Muscle of arm (tissue), 1 donor: ENCODE measurements at regions not wholly inside any gene's neighbourhood (a gene's known extent, or its start where the extent isn't known, plus 50 kb on each side); places are given as distances from the start of the nearest gene placed in this dataset.
"Not testable (repeated sequence)": the region's sequence is repeated elsewhere in the genome, so short reads cannot be mapped to it uniquely, and the experiment has no call there.

ENCODE experiments used
- DNase-seq: peaks from one replicate; pipeline ENCODE4 v3.0.0-alpha.2; 2013

GRCh38 chr13:99738626-99739025, 232.9 kb downstream of the ZIC5 start:
- no peak for DNase-seq

DNA sequence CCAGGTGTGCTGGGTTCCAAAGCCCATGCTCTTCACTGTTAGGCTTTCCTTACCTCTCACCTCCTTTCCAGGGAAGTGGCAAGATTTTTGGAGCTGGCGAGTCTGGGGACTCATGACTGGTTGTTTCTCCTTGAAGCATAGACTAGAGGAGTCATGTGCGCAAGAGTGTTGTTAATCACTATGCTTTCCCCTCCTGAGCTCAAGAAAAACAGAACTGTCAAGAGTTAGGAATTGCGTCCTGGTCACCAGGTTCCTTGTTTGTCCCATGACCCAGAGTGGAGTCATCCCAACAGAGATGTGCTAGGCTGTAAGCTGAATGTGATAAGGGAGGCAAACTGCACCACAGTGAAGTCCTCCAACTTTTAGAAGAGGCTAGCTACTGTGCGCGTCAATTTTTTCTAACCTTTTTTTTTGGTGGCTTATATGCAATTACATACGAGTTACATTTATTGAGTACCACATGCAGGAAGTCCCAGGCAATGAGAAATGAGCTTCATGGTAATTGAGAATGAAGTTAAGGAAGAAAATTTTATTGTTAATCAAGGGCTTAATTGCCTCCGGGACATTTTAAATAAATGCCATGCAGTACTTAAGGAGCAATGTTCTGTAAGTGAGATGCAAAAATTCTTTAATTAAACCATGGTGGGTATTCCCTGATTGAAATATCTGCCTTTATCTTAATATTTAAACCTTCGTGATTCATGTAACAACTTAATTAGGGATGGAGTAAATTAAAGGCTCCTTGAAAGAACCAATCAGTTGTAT, 233.9 kb downstream of the ZIC5 start:
- DNase-seq = no peak

GRCh38 chr13:99736541-99736940, 235.0 kb downstream of the ZIC5 start:
- no peak for DNase-seq

DNA sequence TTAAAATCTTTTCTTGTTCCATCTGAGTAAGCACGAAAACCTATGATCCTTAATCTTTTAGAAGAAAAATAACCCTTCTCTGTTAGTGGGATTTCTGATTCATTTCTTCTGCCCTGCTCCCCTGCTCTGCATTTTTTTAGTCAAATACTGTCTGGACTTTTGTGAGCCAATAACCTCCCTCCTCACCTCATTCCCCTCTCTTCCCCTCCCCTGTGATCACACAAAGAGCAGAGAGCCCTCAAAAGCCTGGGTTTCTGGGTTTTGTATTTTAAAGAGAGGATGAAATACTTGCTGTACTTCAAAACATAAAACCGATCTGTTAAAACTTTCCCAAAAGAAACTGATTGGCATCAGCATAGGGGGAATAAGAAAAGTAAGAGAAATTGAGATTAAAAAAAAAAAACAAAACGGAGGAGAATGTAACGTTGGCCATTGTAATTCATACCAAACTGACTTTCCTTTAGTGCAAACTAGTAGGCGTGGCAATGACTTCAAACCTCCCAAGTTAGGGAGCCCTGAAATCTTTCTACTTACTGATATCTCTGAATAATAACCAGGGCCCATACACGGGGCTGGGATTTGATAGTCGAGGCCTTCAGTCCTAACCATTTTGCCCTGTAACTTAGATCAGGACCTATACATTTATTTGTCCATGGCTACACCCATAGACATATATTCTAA, 232.9 kb downstream of the TM9SF2 start:
- no peak for DNase-seq

- no peak for DNase-seq
These were observed 232.1 kb downstream of the TM9SF2 start for GRCh38 chr13:99733346-99733745.

DNA sequence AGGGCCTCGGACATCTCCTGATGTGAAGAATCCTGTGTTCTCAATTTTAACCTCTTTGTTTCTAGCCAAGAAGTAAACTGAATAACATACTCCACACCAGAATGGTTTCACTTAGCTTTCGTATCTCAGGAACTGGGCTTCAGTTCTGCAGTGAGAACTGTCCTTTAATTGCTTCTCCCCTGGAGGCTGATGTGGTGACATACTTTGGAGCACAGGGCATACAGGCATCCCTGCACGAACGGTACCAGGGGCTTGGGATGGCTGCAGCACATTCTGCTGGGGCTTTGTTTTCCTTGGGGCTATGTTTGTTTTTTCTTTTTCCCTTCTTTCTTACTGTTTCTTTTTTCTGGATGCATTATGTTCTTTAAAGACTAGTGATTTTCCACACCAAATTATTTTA, 230.5 kb downstream of the TM9SF2 start:
- DNase-seq = no peak

DNA sequence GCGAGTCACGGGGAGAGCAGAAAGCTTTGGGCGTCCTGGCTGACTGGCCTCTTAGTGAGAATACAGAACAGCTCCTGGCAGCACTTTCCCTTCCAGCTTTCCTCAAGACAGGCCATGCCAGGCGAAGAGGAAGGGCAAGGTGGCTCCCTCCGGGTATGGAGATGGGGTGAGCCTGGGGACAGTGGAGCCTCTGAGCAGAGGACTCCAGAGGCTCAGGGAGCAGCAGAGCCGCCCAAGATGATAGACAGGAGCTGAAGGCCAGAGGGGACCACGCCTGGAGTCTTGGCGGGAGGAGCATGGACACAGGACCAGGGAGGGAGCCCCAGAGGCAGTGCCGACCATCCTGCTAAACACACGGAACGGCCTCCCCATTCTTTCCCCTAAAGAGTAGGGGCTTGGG, 229.1 kb downstream of the TM9SF2 start:
- no peak for DNase-seq

- DNase-seq = no peak
These were observed 228.5 kb downstream of the TM9SF2 start for GRCh38 chr13:99729745-99730144.

DNA sequence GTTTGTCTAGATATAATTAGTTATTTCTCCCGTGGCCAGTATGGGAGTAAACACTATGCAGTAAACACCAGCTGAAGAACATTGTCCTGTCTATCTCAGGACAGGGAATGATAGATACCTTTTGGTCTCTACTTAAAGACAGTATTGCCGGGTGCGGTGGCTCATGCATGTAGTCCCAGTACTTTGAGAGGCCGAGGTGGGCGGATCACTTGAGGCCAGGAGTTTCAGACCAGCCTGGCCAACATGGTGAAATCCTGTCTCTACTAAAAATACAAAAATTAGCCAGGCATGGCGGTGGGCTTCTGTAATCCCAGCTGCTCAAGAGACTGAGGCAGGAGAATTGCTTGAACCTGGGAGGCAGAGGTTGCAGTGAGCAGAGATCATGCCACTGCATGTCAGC, 226.4 kb downstream of the TM9SF2 start:
- DNase-seq = not testable (repeated sequence)

DNA sequence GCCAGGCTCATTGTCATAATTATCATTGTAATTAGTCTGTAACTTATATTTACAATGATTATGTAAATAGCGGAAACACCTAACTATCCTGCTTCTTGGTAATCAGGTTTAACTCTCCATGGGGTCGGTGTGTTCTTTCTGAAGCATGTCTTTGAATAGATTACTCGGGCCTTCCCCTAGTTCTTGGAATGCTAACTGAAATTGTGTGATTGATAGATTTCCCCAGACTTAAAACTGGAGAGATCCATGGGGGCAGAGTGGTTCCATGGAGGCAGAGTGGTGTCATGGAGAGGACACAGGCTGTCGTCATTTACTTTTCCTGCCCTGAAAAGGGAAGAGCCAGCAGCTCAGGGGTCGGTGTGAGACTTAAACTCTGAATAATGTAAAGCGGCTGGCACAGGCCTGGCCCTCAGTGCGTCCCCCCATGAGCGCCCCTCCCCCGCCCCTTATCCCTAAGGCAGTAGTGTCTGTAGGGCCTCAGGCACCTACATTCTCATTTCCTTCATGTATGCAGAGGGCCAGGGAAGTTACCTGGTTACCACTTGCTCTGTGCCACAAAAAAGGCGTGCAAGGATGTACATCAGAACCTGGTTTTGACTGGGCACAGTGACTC, 225.1 kb downstream of the TM9SF2 start:
- DNase-seq = no peak

DNA sequence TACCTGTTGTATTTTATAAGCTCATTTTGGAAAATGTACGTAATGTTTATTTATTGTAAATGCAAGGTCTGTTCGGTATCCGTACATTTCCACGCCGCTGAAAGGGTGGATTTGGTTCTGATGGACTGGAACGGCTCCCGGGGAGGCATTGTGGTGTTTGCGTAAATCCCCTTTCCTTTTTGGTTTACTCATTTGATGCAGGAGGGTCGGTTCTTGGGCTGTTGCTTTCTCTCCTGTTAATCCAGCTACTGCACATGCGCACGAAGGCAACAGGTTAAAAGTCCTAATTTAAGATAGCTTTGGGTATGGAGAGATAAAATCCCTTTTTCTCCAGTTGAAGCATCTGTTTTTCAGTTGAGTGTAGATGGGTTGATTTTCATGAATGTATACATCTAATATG, 224.4 kb downstream of the TM9SF2 start:
- no peak for DNase-seq

GRCh38 chr13:99724633-99725517, 223.6 kb downstream of the TM9SF2 start:
- no peak for DNase-seq

- DNase-seq = no peak
These were observed 222.6 kb downstream of the TM9SF2 start for GRCh38 chr13:99723878-99724277.

DNA sequence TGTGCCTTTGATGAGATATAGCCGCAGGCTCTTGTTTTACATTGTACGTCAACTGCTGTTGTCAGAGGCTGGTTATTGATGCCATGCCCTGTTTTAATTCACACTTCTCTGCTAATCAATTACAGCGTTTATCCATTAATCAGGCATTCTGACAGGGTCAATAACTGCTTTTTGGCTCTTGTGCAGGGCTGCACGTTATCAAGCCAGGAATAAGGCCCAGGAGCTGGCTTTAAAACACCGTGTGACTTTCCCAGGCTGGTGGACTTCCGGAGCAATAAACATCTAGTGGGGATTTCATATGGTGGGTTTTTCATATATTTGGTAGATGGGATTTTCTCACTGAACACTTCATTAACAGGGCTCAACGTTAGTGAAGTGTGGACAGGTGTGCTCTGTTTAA, 221.7 kb downstream of the TM9SF2 start:
- DNase-seq = no peak

DNA sequence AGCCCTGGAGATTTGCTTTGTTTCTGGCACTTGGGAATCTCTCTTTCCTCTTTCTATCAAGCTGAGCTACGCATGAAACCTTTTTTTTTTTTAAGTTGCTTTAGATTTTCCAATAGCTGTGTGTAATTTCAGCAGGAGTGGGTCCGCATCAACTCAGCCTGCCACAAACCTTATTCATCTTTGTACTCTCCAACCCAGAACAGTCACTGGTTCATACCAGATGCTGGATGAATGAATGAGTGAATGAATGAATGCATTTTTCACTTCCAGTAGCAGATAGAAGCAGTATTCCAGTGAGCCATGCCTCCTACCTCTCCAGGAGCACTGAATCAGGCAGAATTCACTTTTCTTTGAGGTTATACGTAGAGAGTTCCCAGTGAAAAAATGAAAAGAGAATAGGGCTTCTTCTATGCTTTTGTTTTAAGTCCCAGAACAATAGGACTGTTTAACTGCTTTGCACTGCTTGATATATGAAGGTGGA, 221.1 kb downstream of the TM9SF2 start:
- DNase-seq = no peak

DNA sequence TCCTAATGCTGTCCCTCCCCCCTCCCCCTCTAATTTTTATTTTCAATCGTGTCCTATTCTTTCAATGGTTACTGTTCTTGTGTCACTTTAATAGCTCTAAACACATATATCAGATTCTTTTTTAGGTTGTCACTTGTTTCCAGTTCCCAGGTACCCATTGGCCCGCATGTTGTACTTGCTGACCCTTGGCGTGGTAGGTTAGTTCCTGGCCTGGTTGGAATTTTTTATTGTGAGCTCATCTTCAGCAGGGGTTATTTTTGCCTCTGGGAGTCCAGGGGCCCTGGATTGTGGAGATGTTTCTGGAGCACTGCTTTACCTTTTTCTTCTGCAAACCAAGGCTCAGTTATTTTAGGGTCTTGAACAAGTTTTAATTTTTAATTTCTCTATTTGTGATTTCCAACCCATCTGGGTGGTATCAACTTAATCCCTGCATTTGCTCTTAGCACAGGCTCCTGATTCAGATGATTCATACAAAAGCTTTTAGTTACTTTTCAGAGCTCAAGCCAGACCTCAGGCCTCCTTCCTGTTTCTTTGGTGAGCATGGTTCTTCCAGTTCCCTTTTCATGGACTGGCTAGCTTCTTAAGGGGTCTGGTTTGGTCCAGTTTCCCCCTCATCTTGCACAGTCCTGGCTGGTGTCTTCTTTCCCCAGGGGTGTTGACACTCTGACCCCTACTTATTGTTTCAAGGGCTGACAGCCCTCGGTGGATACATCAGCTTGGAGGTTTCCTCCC, 220.5 kb downstream of the TM9SF2 start:
- DNase-seq = no peak

DNA sequence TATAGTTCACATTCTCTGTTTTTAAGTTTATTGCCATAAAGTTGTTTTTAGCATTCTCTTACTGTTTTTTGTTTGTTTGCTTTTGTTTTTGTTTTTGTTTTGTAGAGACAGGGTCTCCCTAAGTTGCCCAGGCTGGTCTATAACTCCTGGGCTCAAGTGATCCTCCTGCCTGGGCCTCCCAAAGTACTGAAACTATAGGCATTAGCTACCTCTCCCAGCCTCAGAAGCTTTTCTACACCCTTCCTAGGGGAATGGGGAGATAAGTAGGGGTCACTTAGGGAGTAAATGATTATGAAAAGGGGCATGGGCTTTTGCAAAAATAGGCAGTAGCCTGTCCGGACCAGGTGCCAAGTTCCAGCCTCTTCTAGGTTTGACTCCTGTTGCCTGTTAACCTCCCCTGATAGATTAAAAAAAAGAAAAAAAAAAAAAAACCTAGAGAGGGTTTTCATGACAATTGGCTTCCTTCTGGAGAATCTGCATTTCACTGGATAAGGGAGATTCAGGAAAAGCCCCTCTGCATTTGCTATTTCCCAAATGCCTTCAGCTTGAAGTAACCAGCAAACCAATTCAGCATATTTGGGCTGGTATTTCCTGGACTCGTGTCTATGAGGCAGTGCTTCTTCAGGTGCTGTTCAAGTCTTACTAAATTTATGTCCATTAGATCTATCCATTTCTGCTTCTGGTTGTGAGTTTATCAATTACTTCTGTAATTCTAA, 216.8 kb downstream of the TM9SF2 start:
- no peak for DNase-seq

DNA sequence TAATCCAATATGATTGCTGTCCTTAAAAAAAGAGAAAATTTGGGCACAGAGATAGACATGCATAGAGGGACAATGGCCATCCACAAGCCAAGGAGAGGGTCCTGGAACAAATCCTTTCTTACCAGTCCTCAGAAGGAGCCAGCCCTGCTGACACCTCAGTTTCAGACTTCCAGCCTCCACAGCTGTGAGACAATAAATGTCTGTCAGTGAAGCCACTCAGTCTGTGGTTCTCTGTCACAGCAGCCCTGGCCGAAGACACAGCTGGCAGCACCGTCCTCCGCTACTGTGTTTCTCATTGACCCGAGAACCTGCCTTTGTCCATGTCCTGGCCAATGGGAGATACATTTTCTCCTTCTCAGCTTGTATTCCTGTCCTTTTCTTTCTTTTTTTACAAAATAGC, 207.9 kb downstream of the TM9SF2 start:
- no peak for DNase-seq

GRCh38 chr13:99704390-99704789, 203.1 kb downstream of the TM9SF2 start:
- no peak for DNase-seq

GRCh38 chr13:99703908-99704307, 202.6 kb downstream of the TM9SF2 start:
- DNase-seq = no peak
